Stomach smooth muscle (tissue), 2 donors: ENCODE measurements at regions not wholly inside any gene's neighbourhood (a gene's known extent, or its start where the extent isn't known, plus 50 kb on each side); places are given as distances from the start of the nearest gene placed in this dataset.

Experiments
- H3K27ac ChIP-seq: one replicate; pipeline ENCODE4 v1.7.0; 2013; ENCODE audit warnings: mild to moderate bottlenecking, low read length, inconsistent platforms
- H3K27me3 ChIP-seq, 2 donors: one replicate each; pipeline ENCODE4 v1.7.0; 2013; ENCODE audit warnings: low read length in 2 of 2; ENCODE audit not compliant: insufficient read depth in 2 of 2, control insufficient read depth in 1 of 2
- H3K36me3 ChIP-seq, 2 donors: one replicate each; pipeline ENCODE4 v1.7.0; 2013; ENCODE audit warnings: low read length in 2 of 2; ENCODE audit not compliant: control insufficient read depth in 2 of 2, insufficient read depth in 2 of 2
- H3K4me1 ChIP-seq: one replicate; pipeline ENCODE4 v1.7.0; 2013; ENCODE audit warnings: low read length; ENCODE audit not compliant: control insufficient read depth, insufficient read depth
- H3K4me3 ChIP-seq, 2 donors: one replicate each; pipeline ENCODE4 v1.7.0; 2013; ENCODE audit warnings: low read length in 2 of 2
- H3K9ac ChIP-seq, 2 donors: one replicate each; pipeline ENCODE4 v1.7.0; 2013; ENCODE audit warnings: low read length in 2 of 2, mild to moderate bottlenecking in 1 of 2
- H3K9me3 ChIP-seq, 2 donors: one replicate each; pipeline ENCODE4 v1.7.0; 2013; ENCODE audit warnings: low read length in 2 of 2; ENCODE audit not compliant: control insufficient read depth in 2 of 2
- donor health status: healthy.
- donor health status: Pancreatic carcinoma.

DNA sequence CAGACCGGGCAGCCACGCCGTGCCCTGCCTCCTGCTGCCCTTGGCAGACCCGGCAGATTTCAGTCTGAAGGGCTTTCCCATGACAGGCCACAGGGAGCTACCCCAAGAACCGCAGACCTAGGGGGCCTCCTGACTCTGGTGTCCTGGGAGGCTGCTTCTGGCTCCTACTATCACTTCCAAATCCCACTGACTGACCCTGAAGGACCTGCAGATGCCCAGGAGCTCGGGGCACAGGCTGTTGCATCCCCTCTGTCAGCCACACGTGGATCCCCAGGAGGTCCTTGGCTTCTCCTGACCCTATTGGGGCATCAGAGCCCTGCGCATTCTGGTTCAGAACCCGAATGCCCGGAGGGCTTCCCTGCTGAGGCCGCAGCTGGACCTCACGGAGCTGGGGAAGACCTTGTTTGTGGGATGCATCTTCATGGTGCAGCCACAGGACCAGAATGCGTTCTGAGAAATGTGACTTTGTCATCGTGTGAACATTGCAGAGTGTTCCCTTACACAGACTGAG lies 81.3 kb upstream of the IRX4 start:
- Histone ChIP-seq H3K4me1 (no peaks in the 10 kb centered on the region), H3K27ac (no peak overlapping the region), H3K9ac (no peak overlapping the region), H3K27me3 (peaks cover 0 to 6% of the 10 kb centered on the region in 2 donors), H3K4me3 (no peak overlapping the region), H3K9me3 (no peaks in the 10 kb centered on the region), H3K36me3 (no peaks in the 10 kb centered on the region)

DNA sequence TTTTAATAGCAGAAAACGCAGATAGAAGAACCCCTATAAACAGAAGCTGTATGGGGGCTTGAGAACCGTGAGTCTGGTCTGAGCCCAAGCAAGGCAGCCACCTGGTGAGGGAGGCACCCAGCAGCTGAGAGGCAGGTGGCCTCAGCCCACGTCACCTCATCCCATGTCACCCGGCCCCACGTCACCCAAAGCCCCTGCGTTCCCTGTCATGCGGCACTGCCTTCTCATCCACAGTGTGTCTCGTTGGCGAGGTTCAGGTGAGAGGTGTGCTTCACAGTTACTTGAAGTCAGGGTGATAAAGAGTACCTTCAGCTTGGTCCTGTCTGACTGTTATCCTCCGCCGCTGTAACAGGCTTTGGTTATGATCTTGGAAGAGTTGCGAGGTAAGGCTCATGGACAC lies 80.6 kb upstream of the IRX4 start:
- Histone ChIP-seq H3K27ac (no peak overlapping the region), H3K36me3 (no peaks in the 10 kb centered on the region), H3K9me3 (no peaks in the 10 kb centered on the region), H3K9ac (no peak overlapping the region), H3K4me1 (no peaks in the 10 kb centered on the region), H3K27me3 (peaks cover 0 to 6% of the 10 kb centered on the region in 2 donors), H3K4me3 (no peak overlapping the region)

DNA sequence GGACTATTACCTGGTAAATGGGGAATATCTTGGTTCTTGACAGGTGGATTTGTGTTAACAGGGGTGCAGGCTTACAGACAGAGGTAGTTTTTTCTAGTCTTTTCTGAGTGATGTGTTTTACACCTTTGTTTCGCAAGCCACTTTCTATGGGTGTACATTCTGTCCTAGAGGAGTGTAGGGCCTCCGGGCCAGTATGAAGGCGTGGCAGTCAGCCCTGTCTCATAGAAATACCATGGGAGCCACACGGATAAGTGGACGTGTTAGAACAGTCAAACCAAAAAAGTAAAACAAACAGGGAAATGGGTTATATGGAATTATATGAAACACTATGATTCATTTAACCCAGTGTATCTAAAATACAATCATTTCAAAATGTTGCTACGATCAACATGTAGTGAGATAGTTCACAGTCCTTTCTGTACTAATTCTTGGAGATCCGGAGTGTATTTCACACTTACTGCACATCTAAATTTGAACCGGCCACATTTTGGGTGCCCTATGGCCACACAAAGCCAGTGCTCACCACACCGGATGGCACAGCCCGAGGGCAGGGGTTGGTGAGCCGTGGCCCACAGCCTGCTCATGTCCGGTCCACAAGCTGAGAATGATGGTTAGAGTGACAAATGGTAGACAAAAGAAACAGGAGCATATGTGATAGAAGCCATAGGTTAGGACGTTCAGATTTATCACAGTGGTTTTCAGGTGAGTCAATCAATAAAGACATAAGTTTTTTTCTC lies 80.1 kb upstream of the IRX4 start:
- Histone ChIP-seq H3K27me3 (peaks cover 0 to 6% of the 10 kb centered on the region in 2 donors), H3K9me3 (no peaks in the 10 kb centered on the region), H3K4me1 (no peaks in the 10 kb centered on the region), H3K36me3 (no peaks in the 10 kb centered on the region), H3K4me3 (no peak overlapping the region), H3K9ac (no peak overlapping the region), H3K27ac (no peak overlapping the region)

DNA sequence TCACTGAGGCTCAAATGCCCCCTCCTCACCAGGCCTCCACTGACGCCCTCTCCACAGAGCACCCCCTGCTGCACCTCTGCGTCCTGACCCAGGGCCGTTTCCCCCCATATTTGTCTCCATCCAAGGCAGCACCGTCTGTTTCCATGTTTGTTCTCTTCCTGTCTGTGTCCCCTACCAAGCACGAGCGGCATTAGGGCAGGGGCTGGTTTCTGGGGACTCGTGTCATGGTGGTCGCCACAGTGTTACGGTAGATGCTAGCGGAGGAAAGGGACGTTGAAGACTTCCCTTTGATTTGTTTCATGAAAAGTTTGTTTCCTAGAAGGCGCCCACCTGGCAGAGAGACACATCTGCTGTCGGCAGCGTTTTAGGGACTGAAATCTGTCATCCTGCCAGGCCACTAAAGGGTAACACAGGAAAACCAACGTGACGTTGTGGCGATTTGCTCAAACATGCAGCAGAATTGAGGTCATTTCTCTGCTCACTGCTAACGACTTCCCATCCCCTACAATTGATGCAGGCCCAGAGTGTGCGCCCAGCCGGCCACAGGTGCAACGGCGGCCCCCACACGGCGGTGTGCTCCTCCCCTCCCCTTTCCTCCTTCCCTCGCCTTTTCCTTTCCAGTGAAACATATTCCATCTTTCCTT lies 79.3 kb upstream of the IRX4 start:
- Histone ChIP-seq H3K4me3 (no peak overlapping the region), H3K9me3 (no peaks in the 10 kb centered on the region), H3K9ac (no peak overlapping the region), H3K4me1 (no peaks in the 10 kb centered on the region), H3K27me3 (peaks cover 0 to 6% of the 10 kb centered on the region in 2 donors), H3K36me3 (no peaks in the 10 kb centered on the region), H3K27ac (no peak overlapping the region)

DNA sequence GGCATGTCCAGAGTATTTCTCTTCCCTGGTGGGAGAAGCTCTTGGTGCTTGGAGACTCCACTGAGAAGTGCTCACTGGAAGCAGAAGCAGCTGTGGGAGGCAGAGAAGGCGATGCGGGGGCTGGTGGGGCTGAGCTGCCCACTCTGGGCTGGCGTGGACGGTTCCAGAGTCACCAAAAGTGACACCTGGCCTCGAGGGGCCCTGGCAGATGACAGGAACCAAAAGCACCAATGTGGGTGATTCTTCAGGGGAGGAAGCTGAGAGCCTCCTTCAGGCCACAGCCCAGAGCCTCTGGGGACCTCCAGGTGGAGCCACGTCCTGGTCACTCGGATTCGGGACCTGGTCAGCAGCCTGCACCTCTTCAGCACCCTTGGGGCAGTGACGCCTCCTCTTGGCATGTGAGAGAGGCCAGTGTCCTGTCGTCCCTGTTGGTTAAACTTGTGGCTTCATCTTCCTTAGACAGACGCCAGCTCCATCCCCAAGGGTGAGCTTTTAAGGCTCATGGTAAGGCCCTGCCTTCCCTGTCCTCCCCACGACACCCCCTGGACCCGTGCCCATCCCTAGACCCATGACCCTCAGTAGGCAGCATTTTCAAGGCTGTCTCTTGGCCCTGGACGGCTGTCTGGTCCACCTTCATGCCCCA lies 78.7 kb upstream of the IRX4 start:
- Histone ChIP-seq H3K4me1 (no peaks in the 10 kb centered on the region), H3K27me3 (peaks cover 0 to 6% of the 10 kb centered on the region in 2 donors), H3K4me3 (no peak overlapping the region), H3K9ac (no peak overlapping the region), H3K27ac (no peak overlapping the region), H3K36me3 (no peaks in the 10 kb centered on the region), H3K9me3 (no peaks in the 10 kb centered on the region)

DNA sequence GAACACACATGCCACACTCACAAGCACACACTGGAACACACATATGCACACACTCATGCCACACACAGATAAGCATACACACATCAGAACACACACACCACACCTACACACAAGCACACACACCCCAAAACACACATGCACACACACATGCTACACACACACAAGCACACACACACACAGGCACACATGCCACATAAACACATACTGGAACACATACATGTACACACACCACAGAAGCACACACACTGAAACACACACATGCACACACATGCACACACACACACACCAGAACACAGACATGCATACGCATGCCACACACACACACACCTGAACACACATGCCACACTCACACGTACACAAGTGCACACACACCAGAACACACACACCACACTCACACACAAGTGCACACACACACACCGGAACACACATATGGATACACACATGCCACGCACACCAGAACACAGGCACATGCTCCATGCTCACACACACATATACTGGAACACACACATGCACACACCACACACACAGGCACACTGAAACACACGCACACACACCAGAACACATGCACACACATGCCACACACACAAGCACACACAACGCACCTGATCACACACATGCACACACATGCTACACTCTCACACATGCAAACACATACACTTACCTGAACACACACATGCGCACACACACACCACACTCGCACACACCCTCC lies 78.0 kb upstream of the IRX4 start:
- Histone ChIP-seq H3K36me3 (no peaks in the 10 kb centered on the region), H3K27me3 (peaks cover 0 to 6% of the 10 kb centered on the region in 2 donors), H3K9me3 (no peaks in the 10 kb centered on the region), H3K9ac (no peak overlapping the region), H3K4me1 (no peaks in the 10 kb centered on the region), H3K27ac (no peak overlapping the region), H3K4me3 (no peak overlapping the region)

DNA sequence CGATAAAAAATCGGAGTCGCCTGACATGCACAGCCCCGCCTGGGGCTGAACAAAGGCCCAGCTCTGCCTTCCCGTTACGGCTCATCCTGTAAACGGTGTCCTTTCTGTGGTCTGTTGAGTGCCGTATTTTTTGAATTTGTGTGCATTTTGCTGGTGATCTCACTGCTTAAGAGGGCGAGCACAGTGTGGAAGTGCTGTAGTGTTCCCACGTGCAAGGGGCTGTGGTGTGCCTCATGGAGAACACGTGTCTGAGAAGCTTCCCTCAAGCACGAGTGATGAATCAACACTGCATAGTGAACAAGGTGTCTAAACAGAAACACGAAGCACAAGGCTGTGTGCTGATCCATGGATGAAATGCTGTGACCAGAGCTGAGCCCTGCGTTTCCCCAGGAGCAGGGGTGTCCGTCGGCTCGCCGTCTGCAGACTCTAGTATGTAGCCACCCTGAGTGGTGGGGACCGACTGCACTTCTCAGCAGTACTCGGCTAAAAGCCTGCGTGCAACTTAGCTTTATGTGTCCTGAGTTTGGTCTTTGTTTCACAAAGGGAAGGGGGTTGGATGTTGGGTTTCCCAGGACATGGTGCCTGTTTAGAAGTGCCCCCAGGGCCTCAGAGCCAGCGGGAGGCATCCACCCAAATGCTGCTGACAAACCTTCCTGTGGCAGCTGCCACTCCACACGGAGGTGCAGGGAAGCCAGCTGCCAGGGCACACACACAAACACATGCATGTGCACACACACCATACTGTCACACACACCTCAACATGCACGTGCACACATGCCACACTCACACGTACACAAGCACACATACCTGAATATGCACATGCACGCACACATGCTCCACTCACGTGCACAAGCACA lies 77.2 kb upstream of the IRX4 start:
- H3K9me3 ChIP-seq = no peaks in the 10 kb centered on the region

DNA sequence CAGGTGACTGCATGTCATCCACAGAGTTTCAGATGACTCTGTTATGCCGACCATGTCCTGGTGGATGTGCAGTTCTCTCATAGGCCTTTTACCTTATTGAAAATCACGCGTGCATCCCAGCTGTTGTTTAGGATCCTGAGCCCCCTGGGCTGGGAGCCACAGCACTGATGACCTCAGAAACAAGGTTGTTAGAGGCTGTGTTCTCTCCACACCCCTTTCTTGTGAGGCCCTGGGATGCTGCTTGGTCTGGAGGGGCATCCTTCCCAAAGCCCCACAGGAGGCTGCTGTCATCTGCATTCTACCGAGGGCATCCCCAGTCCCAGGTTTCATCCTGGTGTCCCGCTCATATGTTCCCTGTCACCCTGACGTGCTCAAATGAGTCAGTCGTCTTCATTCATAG lies 76.5 kb upstream of the IRX4 start:
- H3K36me3 ChIP-seq = no peaks in the 10 kb centered on the region
- H3K4me3 ChIP-seq = no peak overlapping the region
- H3K4me1 ChIP-seq = no peaks in the 10 kb centered on the region
- H3K9ac ChIP-seq = no peak overlapping the region
- H3K9me3 ChIP-seq = no peaks in the 10 kb centered on the region
- no peak overlapping the region for H3K27ac ChIP-seq
- H3K27me3 ChIP-seq = peaks cover 0 to 6% of the 10 kb centered on the region in 2 donors

More for the DNA sequence above, 77.2 kb upstream of the IRX4 start:
- Histone ChIP-seq H3K27ac (no peak overlapping the region), H3K4me3 (no peak overlapping the region), H3K36me3 (no peaks in the 10 kb centered on the region), H3K4me1 (no peaks in the 10 kb centered on the region), H3K9ac (no peak overlapping the region), H3K27me3 (peaks cover 0 to 6% of the 10 kb centered on the region in 2 donors)

DNA sequence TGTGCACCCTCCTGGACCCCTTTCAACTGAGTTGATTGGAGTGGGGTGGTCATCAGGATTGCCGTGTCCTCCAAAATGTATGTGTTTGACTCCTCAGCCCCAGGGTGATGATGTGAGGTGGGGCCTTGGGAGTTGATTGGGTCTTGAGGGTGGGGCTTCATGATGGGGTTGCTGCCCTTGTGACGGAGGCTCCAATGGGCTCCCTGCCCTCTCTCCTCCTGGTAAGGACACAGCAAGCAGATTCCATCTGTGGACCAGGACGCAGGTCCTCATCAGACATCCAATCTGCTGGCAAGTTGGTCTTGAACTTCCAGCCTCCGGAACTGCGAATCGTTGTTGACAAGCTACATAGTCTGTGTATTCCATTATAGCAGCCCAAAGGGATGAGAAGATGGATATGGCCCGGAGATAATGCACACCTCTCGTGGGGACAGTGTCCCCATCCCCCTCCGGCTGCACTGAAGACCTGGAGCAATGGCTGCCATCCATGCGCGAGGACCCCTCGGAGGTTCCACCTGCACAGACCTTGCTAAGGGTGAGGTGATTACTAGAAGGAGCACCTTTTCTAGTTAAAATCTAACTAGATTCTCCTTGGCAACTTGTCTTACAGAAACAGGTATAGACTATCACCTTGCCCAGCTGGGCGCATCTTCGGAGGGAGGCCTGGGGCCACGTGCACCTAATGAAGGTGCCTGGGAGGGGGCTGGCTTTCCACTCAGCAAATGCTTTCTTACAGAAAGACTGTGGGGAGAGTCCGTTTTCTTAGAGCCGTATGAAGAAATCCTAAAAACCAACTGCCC lies 75.7 kb upstream of the IRX4 start:
- Histone ChIP-seq H3K27me3 (peaks cover 0 to 6% of the 10 kb centered on the region in 2 donors), H3K9ac (no peak overlapping the region), H3K36me3 (no peaks in the 10 kb centered on the region), H3K27ac (no peak overlapping the region), H3K9me3 (no peaks in the 10 kb centered on the region), H3K4me3 (no peak overlapping the region), H3K4me1 (no peaks in the 10 kb centered on the region)
